SJSA1 (cell line): ENCODE measurements at regions not wholly inside any gene's neighbourhood (a gene's known extent, or its start where the extent isn't known, plus 50 kb on each side); places are given as distances from the start of the nearest gene placed in this dataset.

ENCODE experiments used
- DNase-seq, 2 experiments: peaks; one replicate each; pipeline ENCODE4 v3.0.0-alpha.2; 2015 to 2020; ENCODE audit warnings: low spot score in 2 of 2, low read depth in 1 of 2
- H3K27ac ChIP-seq: fragments of 250-450 bp; sonication (Bioruptor Pico); 2 replicates; pipeline ENCODE4 v1.5.1; 2020; ENCODE audit warnings: mild to moderate bottlenecking, moderate library complexity
- H3K27me3 ChIP-seq: fragments of 250-450 bp; sonication (Bioruptor Pico); replicated peaks from 2 replicates; pipeline ENCODE4 v1.5.1; 2020; ENCODE audit warnings: mild to moderate bottlenecking, moderate library complexity
- H3K36me3 ChIP-seq: fragments of 250-450 bp; sonication (Bioruptor Pico); 2 replicates; pipeline ENCODE4 v1.5.1; 2020; ENCODE audit warnings: mild to moderate bottlenecking
- H3K4me1 ChIP-seq: fragments of 250-450 bp; sonication (Bioruptor Pico); replicated peaks from 2 replicates; pipeline ENCODE4 v1.6.1; 2021; ENCODE audit warnings: mild to moderate bottlenecking
- H3K4me3 ChIP-seq: fragments of 250-450 bp; sonication (Bioruptor Pico); 2 replicates; pipeline ENCODE4 v1.5.1; 2020; ENCODE audit warnings: mild to moderate bottlenecking
- H3K9me3 ChIP-seq: fragments of 250-450 bp; sonication (Bioruptor Pico); replicated peaks from 2 replicates; pipeline ENCODE4 v1.5.1; 2020; ENCODE audit warnings: mild to moderate bottlenecking

DNA sequence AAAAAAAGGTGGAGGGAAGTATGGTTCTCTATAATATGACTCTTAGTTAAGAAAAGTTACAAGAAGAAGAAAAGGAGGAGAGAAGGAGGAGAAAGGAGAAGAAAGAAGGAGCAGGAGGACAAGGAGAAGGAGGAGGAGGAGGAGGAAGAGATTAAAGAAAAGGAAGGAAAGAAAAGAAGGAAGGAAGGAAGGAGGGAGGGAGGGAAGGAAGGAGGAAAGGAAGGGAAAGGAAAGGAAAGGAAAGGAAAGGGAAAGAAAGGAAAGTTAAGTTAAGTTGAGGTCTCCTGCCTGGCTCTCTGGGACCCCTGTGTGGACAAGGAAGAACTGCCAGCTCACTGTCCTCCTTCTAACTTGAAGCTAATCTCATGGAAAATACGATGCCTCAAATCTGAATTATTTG lies 429.5 kb downstream of the TSHZ3 start:
- Histone ChIP-seq H3K4me3 (no peak overlapping the region), H3K36me3 (no peaks in the 10 kb centered on the region), H3K27ac (no peak overlapping the region), H3K9me3 (no peaks in the 10 kb centered on the region), H3K4me1 (no peaks in the 10 kb centered on the region), H3K27me3 (no peaks in the 10 kb centered on the region; the same call in 1 of the 2 replicates)
- DNase-seq: no peak

DNA sequence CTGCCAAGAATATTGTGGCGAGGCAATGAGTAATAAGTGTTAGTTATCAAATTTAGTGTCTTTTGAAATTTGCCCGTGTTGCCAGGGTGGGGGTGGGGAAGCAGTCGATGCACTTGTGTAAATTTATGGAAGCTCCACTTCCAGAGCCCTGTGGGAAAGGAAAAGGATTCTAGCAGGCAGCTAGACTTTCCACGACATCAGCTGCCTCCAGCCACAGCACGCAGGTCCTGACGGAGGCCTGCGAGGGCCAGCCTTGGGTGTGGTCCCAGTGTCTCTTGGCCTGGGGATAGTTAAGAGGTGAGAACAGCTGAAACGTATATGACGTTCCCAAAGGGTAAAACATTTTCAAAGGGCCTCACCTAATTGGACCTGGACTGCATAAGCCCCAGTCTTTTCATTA lies 433.0 kb downstream of the TSHZ3 start:
- Histone ChIP-seq H3K36me3 (no peaks in the 10 kb centered on the region), H3K27me3 (no peaks in the 10 kb centered on the region), H3K4me3 (no peak overlapping the region), H3K9me3 (no peaks in the 10 kb centered on the region), H3K27ac (no peak overlapping the region), H3K4me1 (no peaks in the 10 kb centered on the region)
- DNase-seq: no peak

DNA sequence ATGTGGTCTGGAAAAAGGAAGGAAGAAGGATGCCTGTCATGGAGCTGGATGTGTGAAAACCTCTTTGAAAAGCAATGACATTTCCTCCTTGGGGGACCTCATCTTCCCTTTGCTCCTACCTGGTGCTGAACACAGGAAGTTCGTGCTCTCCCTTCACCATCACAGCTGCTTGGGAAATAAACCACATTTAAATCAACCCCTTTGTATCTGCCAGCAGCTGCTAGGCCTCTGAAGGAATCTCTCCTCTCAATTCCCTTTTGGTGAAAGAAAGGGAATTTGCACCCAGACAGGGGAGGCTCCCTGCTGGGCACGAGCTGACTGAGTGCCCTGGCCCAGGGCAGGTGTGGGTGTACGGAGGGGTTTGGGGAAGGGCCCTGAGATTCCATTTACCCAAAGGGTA lies 437.7 kb downstream of the TSHZ3 start:
- no peaks in the 10 kb centered on the region for H3K9me3 ChIP-seq
- no peaks in the 10 kb centered on the region for H3K4me1 ChIP-seq
- H3K4me3 ChIP-seq: no peak overlapping the region
- no peak overlapping the region for H3K27ac ChIP-seq
- H3K36me3 ChIP-seq: no peaks in the 10 kb centered on the region
- H3K27me3 ChIP-seq: no peaks in the 10 kb centered on the region
- no peak for DNase-seq

DNA sequence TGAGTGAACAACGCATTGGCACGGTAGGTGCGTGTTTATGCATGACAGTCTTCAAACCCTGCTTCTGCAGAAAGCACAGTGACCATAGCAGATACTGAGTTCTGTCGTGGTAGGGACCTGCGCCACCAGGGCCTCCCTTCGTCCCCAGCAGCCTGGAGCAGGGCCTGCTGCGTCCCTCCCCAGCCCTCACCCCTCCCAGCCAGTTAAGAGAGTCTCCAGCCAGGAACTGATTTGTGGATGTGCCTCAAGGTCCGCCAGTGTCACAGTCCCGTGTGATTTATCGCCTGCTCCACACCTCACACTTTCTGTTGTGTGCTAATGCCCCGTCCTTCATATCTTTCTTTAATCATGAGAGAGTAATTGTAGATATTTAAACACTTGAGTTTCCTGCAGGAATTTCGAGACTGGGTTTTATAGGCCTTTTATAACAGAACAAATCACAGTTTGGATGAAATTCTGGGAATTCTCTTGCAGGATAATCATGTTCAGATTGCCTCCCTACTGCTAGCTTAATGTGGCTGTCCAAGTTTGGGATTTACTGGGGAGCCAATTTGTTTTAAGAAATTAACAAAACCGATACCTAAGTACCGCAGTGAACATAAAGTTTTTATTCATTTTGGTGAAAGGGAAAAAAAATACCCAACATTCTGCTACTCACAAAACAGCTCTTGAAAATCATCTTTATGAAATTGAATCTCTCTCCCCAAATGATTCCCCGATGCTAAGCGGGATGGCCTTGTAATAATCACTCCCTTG lies 438.6 kb downstream of the TSHZ3 start:
- DNase-seq: no peak
- Histone ChIP-seq H3K9me3 (no peaks in the 10 kb centered on the region), H3K36me3 (no peaks in the 10 kb centered on the region), H3K4me3 (no peak overlapping the region), H3K27ac (no peak overlapping the region), H3K4me1 (no peaks in the 10 kb centered on the region), H3K27me3 (no peaks in the 10 kb centered on the region)

DNA sequence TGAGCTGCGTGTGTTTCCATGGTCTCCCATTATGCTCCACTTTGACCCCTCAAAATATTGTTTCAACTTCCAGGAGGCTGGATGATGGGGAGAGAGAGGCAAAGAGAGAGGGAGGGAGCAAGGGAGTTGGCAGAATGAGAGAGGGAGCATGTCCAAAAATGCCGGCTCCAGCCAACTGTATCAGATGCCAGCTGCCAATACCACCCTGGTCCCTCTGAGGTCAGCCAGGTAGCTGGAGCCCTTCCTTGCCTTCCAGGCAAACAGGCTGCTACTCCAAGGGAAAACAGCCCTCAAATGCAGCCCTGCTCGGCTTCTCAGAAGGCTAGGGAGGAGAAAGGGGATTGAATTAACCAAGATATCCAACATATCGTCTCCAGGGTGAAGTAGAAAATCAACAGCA lies 440.0 kb downstream of the TSHZ3 start:
- no peak overlapping the region for H3K27ac ChIP-seq
- H3K9me3 ChIP-seq: no peaks in the 10 kb centered on the region
- no peaks in the 10 kb centered on the region for H3K27me3 ChIP-seq
- H3K36me3 ChIP-seq: no peaks in the 10 kb centered on the region
- no peak for DNase-seq
- no peaks in the 10 kb centered on the region for H3K4me1 ChIP-seq
- no peak overlapping the region for H3K4me3 ChIP-seq

DNA sequence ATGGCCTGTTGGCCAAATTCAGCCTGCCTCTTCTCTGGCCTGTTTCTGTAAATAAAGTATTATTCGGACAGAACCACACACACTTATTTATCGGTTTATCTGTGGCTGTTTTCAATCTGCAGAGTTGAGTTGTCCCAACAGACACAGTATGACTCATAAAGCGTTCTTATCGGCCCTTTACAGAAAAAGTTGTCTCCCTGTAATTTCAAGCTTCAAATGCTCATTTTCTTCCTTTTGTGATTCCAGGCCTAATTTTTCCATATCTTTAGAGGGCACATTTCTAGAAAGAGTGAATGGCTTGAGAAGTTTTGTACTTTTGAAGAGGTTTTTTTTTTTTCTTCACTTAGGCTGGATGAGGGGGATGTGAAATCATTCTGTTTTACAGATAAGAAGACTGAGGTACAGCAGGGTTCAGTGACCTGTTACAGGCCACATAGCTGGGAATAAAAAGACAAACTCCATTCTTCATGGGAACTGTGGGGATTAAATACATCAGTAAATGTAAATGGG lies 440.9 kb downstream of the TSHZ3 start:
- DNase-seq: no peak
- no peaks in the 10 kb centered on the region for H3K36me3 ChIP-seq
- H3K9me3 ChIP-seq: no peaks in the 10 kb centered on the region
- H3K27me3 ChIP-seq: no peaks in the 10 kb centered on the region
- H3K4me1 ChIP-seq: no peaks in the 10 kb centered on the region
- no peak overlapping the region for H3K4me3 ChIP-seq
- no peak overlapping the region for H3K27ac ChIP-seq

DNA sequence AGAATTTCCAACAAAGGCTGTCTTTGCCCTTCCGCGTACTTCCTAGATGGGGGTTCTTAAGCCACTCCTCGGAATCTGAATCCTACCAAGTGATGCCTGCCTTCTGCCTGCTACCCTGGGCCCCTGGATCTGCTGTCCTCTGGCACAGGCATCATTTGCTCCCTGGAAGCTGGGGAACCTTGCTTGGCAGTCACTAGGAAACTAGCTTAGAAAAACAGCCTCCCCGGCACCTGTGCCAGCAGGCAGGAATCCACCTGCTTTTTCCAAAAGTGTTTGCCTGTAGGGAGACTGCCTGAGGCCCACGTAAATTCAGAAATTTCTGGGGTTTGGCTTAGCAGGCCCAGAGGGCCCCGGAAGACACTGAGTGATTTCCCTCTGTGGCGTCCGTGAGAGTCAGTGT lies 442.4 kb downstream of the TSHZ3 start:
- Histone ChIP-seq H3K27me3 (no peaks in the 10 kb centered on the region), H3K4me1 (no peaks in the 10 kb centered on the region), H3K9me3 (no peaks in the 10 kb centered on the region), H3K27ac (no peak overlapping the region), H3K36me3 (no peaks in the 10 kb centered on the region), H3K4me3 (no peak overlapping the region)
- no peak for DNase-seq

DNA sequence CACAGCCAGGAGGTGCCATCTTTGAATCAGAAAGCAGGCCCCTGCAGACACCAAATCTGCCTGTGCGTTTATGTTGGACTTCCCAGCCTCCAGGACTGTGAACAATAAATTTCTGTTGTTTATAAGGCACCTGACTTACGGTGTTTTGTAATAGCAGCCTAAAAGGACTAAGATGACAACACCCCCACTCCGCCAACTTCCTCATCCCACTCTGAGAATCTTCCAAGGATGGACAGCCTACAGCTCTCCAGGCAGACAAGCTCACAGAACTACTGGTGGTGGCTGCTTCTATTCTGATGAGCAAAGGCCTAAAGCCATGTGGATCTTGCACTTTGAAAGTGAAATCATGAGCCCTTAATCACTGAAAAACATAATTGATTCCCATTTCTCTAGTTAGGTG lies 449.2 kb downstream of the TSHZ3 start:
- Histone ChIP-seq H3K4me1 (no peaks in the 10 kb centered on the region), H3K27ac (no peak overlapping the region), H3K4me3 (no peak overlapping the region), H3K9me3 (no peaks in the 10 kb centered on the region), H3K36me3 (no peaks in the 10 kb centered on the region), H3K27me3 (0 out of 2 replicates have a peak, but pooled peaks cover under 1% of the 10 kb centered on the region)
- no peak for DNase-seq

DNA sequence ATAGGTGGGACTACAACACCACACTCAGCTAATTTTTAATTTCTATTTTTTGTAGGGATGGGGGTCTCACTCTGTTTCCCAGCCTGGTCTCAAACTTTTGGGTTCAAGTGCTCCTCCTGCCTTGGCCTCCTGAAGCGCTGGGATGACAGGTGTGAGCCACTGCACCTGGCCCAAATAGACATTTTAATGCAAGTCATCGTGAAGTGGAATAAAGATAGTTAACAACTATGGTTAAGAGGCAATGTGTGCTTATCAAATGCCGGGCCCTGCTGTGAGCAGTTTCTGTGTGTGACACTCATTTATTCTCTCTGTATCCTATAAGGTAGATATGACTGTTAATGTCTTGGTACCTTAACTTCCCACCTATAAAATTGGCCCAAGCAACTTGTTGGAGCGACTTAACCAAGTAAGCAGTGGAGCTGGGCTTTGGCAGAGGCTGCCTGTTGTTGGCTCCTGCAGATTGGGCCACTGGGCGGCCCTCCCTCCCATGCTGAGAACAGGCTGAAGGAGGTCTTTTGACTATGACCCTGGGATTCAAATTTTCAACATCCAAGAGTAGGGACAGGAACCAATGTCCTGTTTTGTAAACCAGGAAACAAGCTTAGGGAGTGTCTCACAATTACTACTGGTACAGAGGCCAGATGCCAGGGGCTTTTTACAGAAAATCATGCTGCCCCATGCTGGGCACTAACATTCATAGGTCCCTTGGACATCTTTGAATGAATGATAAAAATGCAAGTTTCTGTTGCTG lies 450.7 kb downstream of the TSHZ3 start:
- Histone ChIP-seq H3K27ac (no peak overlapping the region), H3K36me3 (no peaks in the 10 kb centered on the region)

DNA sequence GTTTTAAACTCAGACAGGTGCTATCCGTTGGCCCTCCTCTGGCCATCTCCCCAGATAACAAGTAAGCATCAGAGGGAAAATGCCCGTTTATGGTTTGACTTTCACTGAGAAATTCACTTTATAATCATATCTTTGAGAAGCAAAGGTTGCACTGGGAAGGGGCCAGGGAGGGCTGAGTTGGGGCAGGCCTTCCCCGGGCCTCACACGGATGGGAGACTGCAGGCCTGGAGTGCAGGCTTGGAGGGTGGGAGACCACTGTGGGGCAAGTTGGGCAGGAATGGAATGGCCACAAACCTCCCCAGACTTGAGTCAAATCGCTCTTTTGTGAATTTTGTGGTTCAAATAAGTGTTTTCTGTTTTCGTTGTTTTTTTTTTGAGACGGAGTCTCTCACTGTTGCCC lies 451.7 kb downstream of the TSHZ3 start:
- Histone ChIP-seq H3K9me3 (no peaks in the 10 kb centered on the region), H3K27ac (no peak overlapping the region), H3K27me3 (peaks cover 3% of the 10 kb centered on the region; the same call in 1 of the 2 replicates), H3K4me3 (no peak overlapping the region), H3K36me3 (no peaks in the 10 kb centered on the region), H3K4me1 (no peaks in the 10 kb centered on the region)
- no peak for DNase-seq

More for the DNA sequence above, 450.7 kb downstream of the TSHZ3 start:
- no peaks in the 10 kb centered on the region for H3K4me1 ChIP-seq
- H3K4me3 ChIP-seq: no peak overlapping the region
- H3K27me3 ChIP-seq: 0 out of 2 replicates have a peak, but pooled peaks cover 3% of the 10 kb centered on the region
- DNase-seq: no peak
- H3K9me3 ChIP-seq: no peaks in the 10 kb centered on the region

DNA sequence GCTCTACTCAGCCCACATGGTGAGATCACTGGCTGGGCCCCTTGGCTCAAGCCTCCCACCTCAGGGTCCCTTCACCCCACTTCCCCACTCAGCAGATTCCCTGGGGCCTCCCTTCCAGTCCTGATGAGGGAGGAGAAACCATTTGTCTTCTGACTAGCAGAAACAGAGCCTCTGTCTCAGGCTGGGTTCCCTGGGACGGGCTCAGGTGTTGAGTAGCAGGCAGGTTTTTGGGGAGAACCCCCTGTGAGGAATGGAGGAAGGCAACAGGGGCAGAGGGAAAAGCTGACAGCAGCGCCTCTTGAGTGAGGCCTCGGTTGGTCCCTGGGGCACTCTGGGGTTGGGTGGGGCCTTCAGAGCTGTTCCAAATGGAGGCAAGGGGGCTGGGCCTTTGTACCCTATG lies 452.2 kb downstream of the TSHZ3 start:
- no peak overlapping the region for H3K4me3 ChIP-seq
- H3K4me1 ChIP-seq: no peaks in the 10 kb centered on the region
- no peak overlapping the region for H3K27ac ChIP-seq
- no peak for DNase-seq
- peaks cover 3% of the 10 kb centered on the region; the same call in 1 of the 2 replicates for H3K27me3 ChIP-seq
- no peaks in the 10 kb centered on the region for H3K9me3 ChIP-seq
- no peaks in the 10 kb centered on the region for H3K36me3 ChIP-seq

DNA sequence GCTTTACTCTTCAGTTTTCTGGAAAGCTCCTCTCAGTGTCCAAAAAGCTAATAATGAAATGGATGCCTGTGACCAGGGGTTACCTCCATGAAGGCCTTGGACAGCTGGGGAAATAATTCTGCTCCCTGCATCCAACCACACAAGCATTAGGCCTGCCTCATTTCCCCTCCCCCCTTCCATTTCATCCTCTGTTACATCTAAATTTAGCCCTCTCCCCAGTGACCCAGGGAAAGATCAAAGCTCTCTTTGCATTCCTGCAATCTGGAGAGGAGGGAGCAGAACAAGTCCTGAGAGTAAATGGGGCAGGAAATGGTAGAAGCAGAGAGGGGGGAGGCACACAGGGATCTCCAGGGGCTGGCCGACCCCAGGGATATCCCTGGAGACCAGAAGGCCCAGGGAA lies 452.7 kb downstream of the TSHZ3 start:
- no peak overlapping the region for H3K27ac ChIP-seq
- DNase-seq: no peak
- H3K9me3 ChIP-seq: no peaks in the 10 kb centered on the region
- H3K4me1 ChIP-seq: no peaks in the 10 kb centered on the region
- H3K36me3 ChIP-seq: no peaks in the 10 kb centered on the region
- no peak overlapping the region for H3K4me3 ChIP-seq
- H3K27me3 ChIP-seq: peaks cover 3% of the 10 kb centered on the region; the same call in 1 of the 2 replicates

DNA sequence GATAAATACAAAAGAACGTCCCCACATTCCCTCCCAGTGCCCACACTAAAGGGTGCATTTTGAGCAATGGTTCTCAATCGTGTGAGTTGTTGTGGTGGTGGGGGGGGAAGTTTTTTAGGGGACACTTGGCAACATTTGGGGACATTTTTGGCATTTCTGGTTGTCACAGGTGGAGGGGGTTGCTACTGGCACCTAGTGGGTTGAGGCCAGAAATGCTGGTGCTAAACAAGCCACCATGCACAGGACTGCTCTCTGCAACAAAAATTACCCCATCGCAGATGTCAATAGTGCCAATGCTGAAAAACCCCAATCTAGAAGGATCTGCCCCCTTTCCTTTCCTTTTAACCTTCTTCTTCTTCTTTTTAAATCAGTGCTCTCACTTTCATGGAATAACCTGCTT lies 453.3 kb downstream of the TSHZ3 start:
- no peak overlapping the region for H3K4me3 ChIP-seq
- no peaks in the 10 kb centered on the region for H3K36me3 ChIP-seq
- no peaks in the 10 kb centered on the region for H3K9me3 ChIP-seq
- peaks cover 3% of the 10 kb centered on the region; the same call in 1 of the 2 replicates for H3K27me3 ChIP-seq
- H3K4me1 ChIP-seq: no peaks in the 10 kb centered on the region
- H3K27ac ChIP-seq: no peak overlapping the region
- DNase-seq: no peak

DNA sequence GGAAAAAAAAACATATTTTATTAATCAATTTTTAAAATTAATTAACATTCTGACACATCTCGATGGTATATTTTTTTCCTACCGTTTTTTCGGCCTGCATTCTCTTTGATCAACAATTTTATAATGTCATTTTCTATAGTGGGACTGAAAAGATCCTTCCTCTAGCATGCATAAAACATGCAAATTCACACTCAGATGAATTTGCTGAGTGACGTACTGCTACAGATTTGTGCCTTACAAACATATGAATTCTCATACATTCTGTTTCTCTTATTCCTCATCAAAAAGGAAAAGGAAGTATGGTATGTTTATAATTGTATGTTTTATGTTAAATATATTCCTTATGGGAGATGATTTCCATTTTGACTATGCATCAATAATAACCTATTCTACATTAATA lies 458.2 kb downstream of the TSHZ3 start:
- H3K9me3 ChIP-seq: no peaks in the 10 kb centered on the region
- no peaks in the 10 kb centered on the region for H3K4me1 ChIP-seq
- H3K27ac ChIP-seq: no peak overlapping the region
- DNase-seq: no peak
- H3K27me3 ChIP-seq: peaks cover 3% of the 10 kb centered on the region; the same call in 1 of the 2 replicates
- no peak overlapping the region for H3K4me3 ChIP-seq
- no peaks in the 10 kb centered on the region for H3K36me3 ChIP-seq
